ENCODE measurements at regions not wholly inside any gene's neighbourhood (a gene's known extent, or its start where the extent isn't known, plus 50 kb on each side); places are given as distances from the start of the nearest gene placed in this dataset.

DNA sequence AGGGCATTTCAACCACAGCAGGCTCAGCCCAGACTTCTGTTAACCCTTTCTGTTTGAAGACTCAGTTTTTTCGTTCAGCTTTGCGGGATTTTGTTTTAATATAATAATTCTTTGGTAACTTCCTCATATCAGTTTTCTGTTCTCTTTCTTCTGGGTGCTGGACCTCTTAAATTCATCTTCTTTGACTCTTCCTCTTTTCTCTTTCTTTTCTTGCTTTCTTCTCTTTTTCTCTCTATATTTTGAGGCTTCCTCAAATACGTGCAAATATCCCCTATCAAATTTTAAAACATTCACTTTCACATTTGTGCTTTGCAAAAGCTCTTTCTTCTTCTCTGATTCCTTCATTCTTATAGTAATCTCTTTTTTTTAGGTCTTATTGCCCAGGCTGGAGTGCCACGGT lies 136.3 kb downstream of the HS3ST3B1 start:
- Histone ChIP-seq H3K4me1 (no peaks in the 10 kb centered on the region), H3K4me3 (no peak overlapping the region), H3K9me3 (no peaks in the 10 kb centered on the region), H3K27me3 (no peaks in the 10 kb centered on the region), H3K36me3 (no peaks in the 10 kb centered on the region), H3K27ac (no peak overlapping the region)
- TF ChIP-seq, protein P1, sequence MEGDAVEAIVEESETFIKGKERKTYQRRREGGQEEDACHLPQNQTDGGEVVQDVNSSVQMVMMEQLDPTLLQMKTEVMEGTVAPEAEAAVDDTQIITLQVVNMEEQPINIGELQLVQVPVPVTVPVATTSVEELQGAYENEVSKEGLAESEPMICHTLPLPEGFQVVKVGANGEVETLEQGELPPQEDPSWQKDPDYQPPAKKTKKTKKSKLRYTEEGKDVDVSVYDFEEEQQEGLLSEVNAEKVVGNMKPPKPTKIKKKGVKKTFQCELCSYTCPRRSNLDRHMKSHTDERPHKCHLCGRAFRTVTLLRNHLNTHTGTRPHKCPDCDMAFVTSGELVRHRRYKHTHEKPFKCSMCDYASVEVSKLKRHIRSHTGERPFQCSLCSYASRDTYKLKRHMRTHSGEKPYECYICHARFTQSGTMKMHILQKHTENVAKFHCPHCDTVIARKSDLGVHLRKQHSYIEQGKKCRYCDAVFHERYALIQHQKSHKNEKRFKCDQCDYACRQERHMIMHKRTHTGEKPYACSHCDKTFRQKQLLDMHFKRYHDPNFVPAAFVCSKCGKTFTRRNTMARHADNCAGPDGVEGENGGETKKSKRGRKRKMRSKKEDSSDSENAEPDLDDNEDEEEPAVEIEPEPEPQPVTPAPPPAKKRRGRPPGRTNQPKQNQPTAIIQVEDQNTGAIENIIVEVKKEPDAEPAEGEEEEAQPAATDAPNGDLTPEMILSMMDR (IDR thresholded peaks at IDR 0.05) = no peak
- DNase-seq (ENCODE audit: low spot score) = no peak

DNA sequence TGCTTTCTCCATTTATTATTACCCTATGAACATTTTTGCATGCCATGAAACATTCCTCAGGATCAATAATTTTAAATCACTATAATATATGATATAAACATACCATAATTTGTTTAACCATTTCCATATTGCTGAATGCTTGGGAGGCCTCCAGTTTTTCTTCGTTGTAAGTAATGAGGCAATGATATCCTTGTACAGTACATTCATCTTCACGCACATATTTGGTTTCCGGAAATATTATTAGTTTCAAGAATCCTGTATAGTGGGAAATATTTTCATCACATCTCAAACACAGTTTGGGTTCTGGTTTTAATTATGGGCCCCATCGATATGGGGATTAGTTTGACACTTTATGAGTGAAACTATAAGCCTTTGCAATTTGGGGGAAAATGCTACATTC lies 135.4 kb downstream of the HS3ST3B1 start:
- Histone ChIP-seq H3K36me3 (no peaks in the 10 kb centered on the region), H3K27ac (no peak overlapping the region), H3K27me3 (no peaks in the 10 kb centered on the region), H3K4me1 (no peaks in the 10 kb centered on the region), H3K4me3 (no peak overlapping the region), H3K9me3 (no peaks in the 10 kb centered on the region)
- no peak for DNase-seq (ENCODE audit: low spot score)
- TF ChIP-seq, protein P1 (IDR thresholded peaks at IDR 0.05) = no peak

DNA sequence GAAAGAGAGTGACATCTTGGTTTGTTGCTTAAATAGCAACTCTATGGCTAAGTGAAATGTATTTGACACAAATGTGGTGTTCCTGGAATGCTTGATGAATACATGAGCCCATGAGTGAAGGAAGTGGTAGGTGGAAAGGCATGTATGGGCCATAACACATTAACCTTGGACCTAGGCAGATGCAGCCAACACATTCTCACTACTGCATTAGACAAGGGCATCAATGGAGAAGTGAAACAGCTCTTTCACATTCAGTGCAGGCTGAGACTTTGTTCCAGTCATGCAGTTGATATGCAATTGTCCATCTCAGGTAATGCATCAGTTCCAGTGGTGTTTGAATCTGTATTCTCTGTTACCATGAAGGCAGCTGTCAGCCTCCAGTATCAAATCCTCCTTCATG lies 133.6 kb downstream of the HS3ST3B1 start:
- no peak for DNase-seq (ENCODE audit: low spot score)
- Histone ChIP-seq H3K9me3 (no peaks in the 10 kb centered on the region), H3K4me1 (no peaks in the 10 kb centered on the region), H3K4me3 (no peak overlapping the region), H3K27ac (no peak overlapping the region), H3K36me3 (no peaks in the 10 kb centered on the region), H3K27me3 (no peaks in the 10 kb centered on the region)
- TF ChIP-seq, protein P1 (IDR thresholded peaks at IDR 0.05) = no peak

DNA sequence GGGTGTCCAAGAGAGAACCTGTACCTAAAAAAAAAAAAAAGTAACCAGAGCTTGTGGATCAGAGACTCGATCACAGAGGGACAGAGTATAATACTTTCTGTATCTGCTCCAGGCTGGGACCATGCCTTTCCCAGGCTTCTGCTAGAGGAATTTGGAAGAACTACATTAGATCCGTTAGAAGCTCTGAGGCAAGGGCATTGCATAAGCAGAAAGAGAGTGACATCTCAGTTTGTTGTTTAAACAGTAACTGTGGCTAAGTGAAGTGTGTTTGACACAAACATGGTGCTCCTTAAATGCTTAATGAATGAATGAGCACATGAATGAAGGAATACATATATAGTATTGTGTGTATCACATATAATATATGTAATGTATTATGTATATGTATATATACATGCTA lies 131.2 kb downstream of the HS3ST3B1 start:
- no peak for DNase-seq (ENCODE audit: low spot score)
- Histone ChIP-seq H3K9me3 (no peaks in the 10 kb centered on the region), H3K27me3 (no peaks in the 10 kb centered on the region), H3K27ac (no peak overlapping the region), H3K4me3 (no peak overlapping the region), H3K4me1 (no peaks in the 10 kb centered on the region), H3K36me3 (no peaks in the 10 kb centered on the region)
- TF ChIP-seq, protein P1 (IDR thresholded peaks at IDR 0.05) = no peak

DNA sequence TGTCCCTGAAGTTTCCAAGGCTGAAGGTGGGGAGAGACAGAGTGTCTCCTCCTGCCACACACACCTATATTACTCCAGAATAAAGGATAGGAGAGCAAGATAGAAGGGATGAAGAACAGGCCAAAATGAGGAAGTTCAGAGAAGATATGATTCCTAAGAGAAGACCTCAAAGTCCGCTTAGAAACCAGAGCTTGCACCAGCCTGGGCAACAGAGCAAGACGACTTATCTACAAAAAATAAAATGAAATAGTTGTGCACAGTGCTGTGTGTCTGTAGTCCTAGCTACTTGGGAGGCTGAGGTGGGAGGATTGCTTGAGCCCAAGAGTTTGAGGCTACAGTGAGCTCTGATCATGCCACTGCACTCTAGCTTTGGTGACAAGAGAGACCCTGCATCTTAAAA lies 128.2 kb downstream of the HS3ST3B1 start:
- Histone ChIP-seq H3K9me3 (no peaks in the 10 kb centered on the region), H3K36me3 (no peaks in the 10 kb centered on the region), H3K27ac (no peak overlapping the region), H3K4me3 (no peak overlapping the region), H3K27me3 (no peaks in the 10 kb centered on the region), H3K4me1 (no peaks in the 10 kb centered on the region)
- TF ChIP-seq, protein P1 (IDR thresholded peaks at IDR 0.05) = no peak
- DNase-seq (ENCODE audit: low spot score) = no peak

DNA sequence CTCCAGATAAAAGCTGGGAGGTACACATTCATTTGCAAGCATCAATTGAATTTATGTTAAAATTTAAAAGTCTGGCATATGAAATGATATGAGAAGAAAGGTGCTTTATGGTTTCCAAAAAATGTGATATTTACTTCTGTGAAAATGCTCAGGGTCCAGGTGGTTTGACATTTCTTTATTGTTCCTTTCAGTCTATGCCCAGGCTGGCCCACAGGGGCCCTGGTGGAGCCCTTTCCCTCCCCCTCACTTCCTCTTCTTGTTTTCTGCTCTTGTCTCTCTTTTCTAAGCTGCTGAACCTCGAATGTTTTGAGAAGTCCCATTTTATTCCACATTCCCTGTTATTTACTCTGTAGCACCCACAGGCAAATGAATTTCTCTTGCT lies 127.8 kb downstream of the HS3ST3B1 start:
- Histone ChIP-seq H3K9me3 (no peaks in the 10 kb centered on the region), H3K27ac (no peak overlapping the region), H3K27me3 (no peaks in the 10 kb centered on the region), H3K4me3 (no peak overlapping the region), H3K4me1 (no peaks in the 10 kb centered on the region), H3K36me3 (no peaks in the 10 kb centered on the region)
- no peak for DNase-seq (ENCODE audit: low spot score)
- TF ChIP-seq, protein P1 (IDR thresholded peaks at IDR 0.05) = no peak
